ENCODE measurements at regions not wholly inside any gene's neighbourhood (a gene's known extent, or its start where the extent isn't known, plus 50 kb on each side); places are given as distances from the start of the nearest gene placed in this dataset.

- Histone ChIP-seq H3K4me3 (replicated peaks in 1 of 3) (no peak overlapping the region), H3K36me3 (no peaks in the 10 kb centered on the region), H3K27ac (no peak overlapping the region), H3K4me1 (no peaks in the 10 kb centered on the region), H3K9me3 (no peaks in the 10 kb centered on the region), H3K27me3 (no peaks in the 10 kb centered on the region)
- no peak for TF ChIP-seq POLR2A (IDR thresholded peaks at IDR 0.05)
- no peak for TF ChIP-seq CTCF (IDR thresholded peaks at IDR 0.05)
- WGBS, 2 donors: 66 to 67% methylated on average over 11 of the region's 11 CpGs
- intact Hi-C loops (cut with DNase I): no loop called here
- DNase-seq: no peak
Measured at GRCh38 chr1:60893136-60893930, 189.0 kb upstream of the NFIA start.

- no peaks in the 10 kb centered on the region for H3K36me3 ChIP-seq
- intact Hi-C loops (cut with DNase I): no loop called here
- no peak for TF ChIP-seq CTCF (IDR thresholded peaks at IDR 0.05)
- no peak for TF ChIP-seq POLR2A (IDR thresholded peaks at IDR 0.05)
- WGBS, 2 donors: 74 to 96% methylated on average over 3 of the region's 3 CpGs
- no peak overlapping the region for H3K27ac ChIP-seq
- no peak for DNase-seq
- no peak overlapping the region for H3K4me3 ChIP-seq (replicated peaks in 1 of 3)
- H3K4me1 ChIP-seq: no peaks in the 10 kb centered on the region
- H3K9me3 ChIP-seq: no peaks in the 10 kb centered on the region
- H3K27me3 ChIP-seq: no peaks in the 10 kb centered on the region
Measured at GRCh38 chr1:60891765-60892164, 190.6 kb upstream of the NFIA start.

- TF ChIP-seq CTCF (IDR thresholded peaks at IDR 0.05) (no peak), POLR2A (IDR thresholded peaks at IDR 0.05) (no peak)
- no peaks in the 10 kb centered on the region for H3K27me3 ChIP-seq
- intact Hi-C loops (cut with DNase I): no loop called here
- H3K4me1 ChIP-seq: no peaks in the 10 kb centered on the region
- no peak overlapping the region for H3K4me3 ChIP-seq (replicated peaks in 1 of 3)
- WGBS, 2 donors: 89 to 93% methylated on average over 6 of the region's 6 CpGs
- no peaks in the 10 kb centered on the region for H3K9me3 ChIP-seq
- H3K36me3 ChIP-seq: no peaks in the 10 kb centered on the region
- no peak overlapping the region for H3K27ac ChIP-seq
- no peak for DNase-seq
Measured at GRCh38 chr1:60891281-60891680, 191.1 kb upstream of the NFIA start.

- no peak overlapping the region for H3K4me3 ChIP-seq (replicated peaks in 1 of 3)
- TF ChIP-seq CTCF (IDR thresholded peaks at IDR 0.05) (no peak), POLR2A (IDR thresholded peaks at IDR 0.05) (no peak)
- H3K27me3 ChIP-seq: no peaks in the 10 kb centered on the region
- intact Hi-C loops (cut with DNase I): no loop called here
- no peak overlapping the region for H3K27ac ChIP-seq
- no peak for DNase-seq
- H3K36me3 ChIP-seq: no peaks in the 10 kb centered on the region
- no peaks in the 10 kb centered on the region for H3K4me1 ChIP-seq
- H3K9me3 ChIP-seq: no peaks in the 10 kb centered on the region
Measured at GRCh38 chr1:60890664-60891063, 191.7 kb upstream of the NFIA start.

GRCh38 chr1:60889709-60890108 lies 192.7 kb upstream of the NFIA start:
- H3K4me1 ChIP-seq: no peaks in the 10 kb centered on the region
- H3K9me3 ChIP-seq: no peaks in the 10 kb centered on the region
- H3K36me3 ChIP-seq: no peaks in the 10 kb centered on the region
- H3K4me3 ChIP-seq (replicated peaks in 1 of 3): no peak overlapping the region
- no peak overlapping the region for H3K27ac ChIP-seq
- intact Hi-C loops (cut with DNase I): no loop called here
- TF ChIP-seq POLR2A (IDR thresholded peaks at IDR 0.05) (no peak), CTCF (IDR thresholded peaks at IDR 0.05) (no peak)
- no peaks in the 10 kb centered on the region for H3K27me3 ChIP-seq
- WGBS, 2 donors: 95 to 97% methylated on average over 2 of the region's 2 CpGs
- DNase-seq: no peak

Measured in thyroid gland (tissue), 4 donors.